Parathyroid adenoma (tissue), 2 donors: ENCODE measurements at regions not wholly inside any gene's neighbourhood (a gene's known extent, or its start where the extent isn't known, plus 50 kb on each side); places are given as distances from the start of the nearest gene placed in this dataset.
"Not testable (repeated sequence)": the region's sequence is repeated elsewhere in the genome, so short reads cannot be mapped to it uniquely, and the experiment has no call there.

ENCODE experiments used
- H2AFZ ChIP-seq: fragments of 300-600 bp; sonication (generic); one replicate; pipeline ENCODE4 v1.7.0; 2017; ENCODE audit warnings: antibody characterized with exemption, mild to moderate bottlenecking
- H3K27ac ChIP-seq: fragments of 300-600 bp; sonication (generic); one replicate; pipeline ENCODE4 v1.7.0; 2017
- H3K27me3 ChIP-seq: fragments of 300-600 bp; sonication (generic); one replicate; pipeline ENCODE4 v1.7.0; 2017; ENCODE audit warnings: low read length; ENCODE audit not compliant: control insufficient read depth, insufficient read depth
- H3K36me3 ChIP-seq: fragments of 300-600 bp; sonication (generic); one replicate; pipeline ENCODE4 v1.7.0; 2017; ENCODE audit warnings: low read length; ENCODE audit not compliant: control insufficient read depth, insufficient read depth
- H3K4me1 ChIP-seq: fragments of 300-600 bp; sonication (generic); one replicate; pipeline ENCODE4 v1.7.0; 2017; ENCODE audit warnings: control low read depth
- H3K4me2 ChIP-seq: fragments of 300-600 bp; sonication (generic); one replicate; pipeline ENCODE4 v1.7.0; 2017; ENCODE audit warnings: low read length
- H3K4me3 ChIP-seq: fragments of 300-600 bp; sonication (generic); one replicate; pipeline ENCODE4 v1.7.0; 2017; ENCODE audit warnings: low read depth, low read length
- H3K79me2 ChIP-seq: fragments of 300-600 bp; sonication (generic); one replicate; pipeline ENCODE4 v1.7.0; 2017; ENCODE audit warnings: control low read depth
- H3K9ac ChIP-seq: fragments of 300-600 bp; sonication (generic); one replicate; pipeline ENCODE4 v1.7.0; 2017; ENCODE audit warnings: mild to moderate bottlenecking
- H3K9me3 ChIP-seq: fragments of 300-600 bp; sonication (generic); one replicate; pipeline ENCODE4 v1.7.0; 2017; ENCODE audit warnings: low read length; ENCODE audit not compliant: control insufficient read depth
- TF ChIP-seq, protein P1 (sequence below): fragments of 300-600 bp; sonication (generic); IDR thresholded peaks from one replicate; pipeline ENCODE4 v1.7.0; 2017; ENCODE audit warnings: antibody characterized with exemption, mild to moderate bottlenecking
- donor health status: primary hyperparathyroidism.

DNA sequence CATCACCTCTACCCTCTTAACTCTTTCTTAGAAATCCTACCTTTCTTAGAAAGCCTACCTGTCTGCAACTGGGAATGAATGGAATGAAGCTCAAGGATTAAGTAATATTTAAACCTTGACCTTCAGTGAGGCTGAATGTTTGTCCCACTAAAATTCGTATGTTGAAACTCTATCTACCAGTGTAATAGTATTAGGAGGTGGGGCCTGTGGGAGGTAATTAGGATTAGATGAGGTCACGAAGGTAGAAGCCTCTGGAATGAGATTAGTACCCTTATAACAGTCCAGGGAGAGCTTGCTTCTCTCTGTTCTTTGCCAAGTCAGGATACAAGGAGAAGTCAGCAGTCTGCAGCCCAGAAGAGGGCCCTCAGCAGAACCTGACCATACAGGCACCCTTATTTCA lies 158.0 kb downstream of the TENT5A start:
- Histone ChIP-seq H3K4me2 (no peak overlapping the region), H3K27ac (no peak overlapping the region), H3K27me3 (no peaks in the 10 kb centered on the region), H3K9me3 (no peaks in the 10 kb centered on the region), H3K36me3 (no peaks in the 10 kb centered on the region), H3K79me2 (no peaks in the 10 kb centered on the region), H3K4me1 (no peaks in the 10 kb centered on the region), H2AFZ (peak overlapping the region; percentile 44), H3K4me3 (no peak overlapping the region), H3K9ac (no peak overlapping the region)
- TF ChIP-seq, protein P1, sequence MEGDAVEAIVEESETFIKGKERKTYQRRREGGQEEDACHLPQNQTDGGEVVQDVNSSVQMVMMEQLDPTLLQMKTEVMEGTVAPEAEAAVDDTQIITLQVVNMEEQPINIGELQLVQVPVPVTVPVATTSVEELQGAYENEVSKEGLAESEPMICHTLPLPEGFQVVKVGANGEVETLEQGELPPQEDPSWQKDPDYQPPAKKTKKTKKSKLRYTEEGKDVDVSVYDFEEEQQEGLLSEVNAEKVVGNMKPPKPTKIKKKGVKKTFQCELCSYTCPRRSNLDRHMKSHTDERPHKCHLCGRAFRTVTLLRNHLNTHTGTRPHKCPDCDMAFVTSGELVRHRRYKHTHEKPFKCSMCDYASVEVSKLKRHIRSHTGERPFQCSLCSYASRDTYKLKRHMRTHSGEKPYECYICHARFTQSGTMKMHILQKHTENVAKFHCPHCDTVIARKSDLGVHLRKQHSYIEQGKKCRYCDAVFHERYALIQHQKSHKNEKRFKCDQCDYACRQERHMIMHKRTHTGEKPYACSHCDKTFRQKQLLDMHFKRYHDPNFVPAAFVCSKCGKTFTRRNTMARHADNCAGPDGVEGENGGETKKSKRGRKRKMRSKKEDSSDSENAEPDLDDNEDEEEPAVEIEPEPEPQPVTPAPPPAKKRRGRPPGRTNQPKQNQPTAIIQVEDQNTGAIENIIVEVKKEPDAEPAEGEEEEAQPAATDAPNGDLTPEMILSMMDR, result no peak

DNA sequence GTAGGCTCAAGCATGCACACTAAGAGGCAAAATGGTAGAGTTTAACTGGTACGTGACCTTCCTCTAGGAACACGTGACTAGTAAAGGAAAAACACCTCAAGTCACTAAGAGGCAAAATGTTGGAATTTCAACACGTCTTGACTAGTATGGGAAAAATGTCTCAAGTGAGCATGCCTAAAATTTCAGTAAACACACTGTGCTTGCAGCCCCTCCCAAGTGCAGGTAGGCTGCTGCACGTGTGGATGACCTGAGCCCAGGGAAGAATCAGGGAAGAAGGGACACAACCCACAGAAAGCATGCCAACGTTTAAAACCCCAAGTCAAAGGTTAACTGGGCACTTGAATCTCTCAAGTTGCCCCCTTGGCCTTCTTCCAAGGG lies 162.2 kb downstream of the TENT5A start:
- TF ChIP-seq, protein P1, result no peak
- H3K4me2 ChIP-seq, result no peak overlapping the region
- no peak overlapping the region for H3K4me3 ChIP-seq
- no peaks in the 10 kb centered on the region for H3K79me2 ChIP-seq
- no peak overlapping the region for H3K27ac ChIP-seq
- peak overlapping the region; percentile 8 for H2AFZ ChIP-seq
- no peaks in the 10 kb centered on the region for H3K36me3 ChIP-seq
- no peaks in the 10 kb centered on the region for H3K9me3 ChIP-seq
- H3K4me1 ChIP-seq, result no peaks in the 10 kb centered on the region
- no peak overlapping the region for H3K9ac ChIP-seq
- no peaks in the 10 kb centered on the region for H3K27me3 ChIP-seq

DNA sequence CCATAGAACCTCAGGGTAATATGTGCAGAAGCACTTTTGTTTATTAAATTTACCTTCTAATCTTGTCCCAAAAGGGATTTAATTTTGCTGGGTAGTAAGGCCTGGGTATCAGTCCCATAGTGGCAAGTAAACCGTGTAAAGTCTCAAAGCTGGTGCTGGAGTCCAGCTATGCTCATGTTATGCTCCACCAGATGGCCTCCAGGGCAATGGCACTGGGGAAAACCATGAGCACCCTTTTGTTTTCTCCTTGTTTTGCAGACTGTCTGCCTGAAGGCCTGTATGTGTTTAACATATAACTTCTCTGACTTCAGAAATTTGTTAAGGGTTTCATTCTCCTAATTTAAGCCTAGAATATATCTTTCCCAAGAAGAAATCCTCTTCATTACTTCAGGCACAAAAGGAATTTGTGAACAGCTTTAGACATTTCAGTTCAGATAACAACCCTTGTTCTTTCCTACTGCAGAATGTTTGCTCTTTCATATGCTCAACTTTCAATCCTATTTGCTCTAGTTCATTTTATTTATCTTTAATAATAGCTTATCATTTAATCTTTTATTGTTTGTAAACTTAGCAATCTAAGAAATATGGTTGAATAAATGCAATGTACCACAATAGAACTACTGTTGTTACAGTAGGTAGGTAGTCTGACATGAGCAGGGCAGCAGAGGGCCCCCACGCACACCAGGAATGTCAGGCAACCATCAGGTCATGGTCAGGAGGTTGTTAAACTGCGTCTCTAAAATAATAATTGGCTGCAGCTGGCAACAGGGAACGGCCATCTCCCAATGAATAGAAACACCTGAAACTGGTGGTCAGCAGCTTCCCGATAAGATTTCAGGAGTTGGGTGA lies 162.8 kb downstream of the TENT5A start:
- Histone ChIP-seq H3K9ac (no peak overlapping the region), H2AFZ (peak overlapping the region; percentile 8), H3K9me3 (no peaks in the 10 kb centered on the region), H3K4me3 (no peak overlapping the region), H3K4me2 (no peak overlapping the region), H3K27ac (no peak overlapping the region), H3K79me2 (no peaks in the 10 kb centered on the region), H3K36me3 (no peaks in the 10 kb centered on the region), H3K4me1 (no peaks in the 10 kb centered on the region), H3K27me3 (no peaks in the 10 kb centered on the region)
- TF ChIP-seq, protein P1, result no peak

DNA sequence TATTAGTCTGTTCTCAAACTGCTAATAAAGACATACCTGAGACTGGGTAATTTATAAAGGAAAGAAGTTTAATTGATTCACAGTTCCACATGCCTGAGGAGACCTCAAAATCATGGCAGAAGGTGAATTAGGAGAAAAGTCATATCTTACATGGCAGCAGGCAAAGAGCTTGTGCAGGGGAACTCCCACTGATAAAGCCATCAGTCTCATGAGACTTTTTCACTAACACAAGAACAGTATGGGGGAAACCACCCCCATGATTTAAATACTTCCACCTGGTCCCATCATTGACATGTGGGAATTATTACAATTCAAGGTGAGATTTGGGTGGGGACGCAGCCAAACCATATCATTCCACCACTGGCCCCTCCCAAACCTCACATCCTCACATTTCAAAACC lies 166.8 kb downstream of the TENT5A start:
- not testable (repeated sequence) for H3K27ac ChIP-seq, H3K4me3 ChIP-seq, H3K4me2 ChIP-seq, H2AFZ ChIP-seq, H3K9me3 ChIP-seq, H3K27me3 ChIP-seq, H3K4me1 ChIP-seq, H3K9ac ChIP-seq, H3K79me2 ChIP-seq, H3K36me3 ChIP-seq

DNA sequence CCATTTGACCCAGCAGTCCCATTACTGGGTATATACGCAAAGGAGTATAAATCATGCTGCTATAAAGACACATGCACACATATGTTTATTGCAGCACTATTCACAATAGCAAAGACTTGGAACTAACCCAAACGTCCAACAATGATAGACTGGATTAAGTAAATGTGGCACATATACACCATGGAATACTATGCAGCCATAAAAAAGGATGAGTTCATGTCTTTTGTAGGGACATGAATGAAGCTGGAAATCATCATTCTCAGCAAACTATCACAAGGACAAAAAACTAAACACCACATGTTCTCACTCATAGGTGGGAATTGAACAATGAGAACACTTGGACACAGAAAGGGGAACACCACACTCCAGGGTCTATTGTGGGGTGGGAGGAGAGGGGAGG lies 168.3 kb downstream of the TENT5A start:
- H2AFZ ChIP-seq, H3K9ac ChIP-seq, H3K9me3 ChIP-seq, H3K36me3 ChIP-seq, H3K4me2 ChIP-seq, H3K4me3 ChIP-seq, H3K4me1 ChIP-seq, H3K27ac ChIP-seq, H3K27me3 ChIP-seq, H3K79me2 ChIP-seq: not testable (repeated sequence)

DNA sequence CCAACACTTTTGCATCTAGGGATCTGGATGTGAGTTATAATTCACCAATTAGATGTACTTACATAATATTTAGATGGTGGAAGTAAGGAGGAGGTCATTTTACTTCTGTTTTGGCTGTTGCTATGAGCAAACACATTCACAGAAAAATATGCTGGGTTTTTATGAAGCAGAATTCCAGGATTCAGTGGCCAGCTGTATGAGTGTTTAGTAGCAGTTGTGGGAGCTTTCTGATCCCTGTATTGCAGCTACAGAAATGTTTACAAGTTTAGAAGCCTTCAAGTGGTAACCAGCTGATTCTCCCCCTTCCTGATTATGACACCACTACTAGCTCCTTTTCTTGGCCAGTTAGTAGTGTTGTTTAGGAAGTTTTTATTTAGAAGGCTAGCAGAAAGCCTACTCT lies 177.0 kb downstream of the TENT5A start:
- TF ChIP-seq, protein P1, result no peak
- Histone ChIP-seq H3K4me3 (no peak overlapping the region), H3K4me1 (no peaks in the 10 kb centered on the region), H3K79me2 (no peaks in the 10 kb centered on the region), H3K4me2 (no peak overlapping the region), H3K27ac (no peak overlapping the region), H2AFZ (no peak overlapping the region), H3K9me3 (no peaks in the 10 kb centered on the region), H3K9ac (no peak overlapping the region), H3K36me3 (no peaks in the 10 kb centered on the region), H3K27me3 (no peaks in the 10 kb centered on the region)
